WTC11 (cell line): ENCODE measurements at regions not wholly inside any gene's neighbourhood (a gene's known extent, or its start where the extent isn't known, plus 50 kb on each side); places are given as distances from the start of the nearest gene placed in this dataset.

Experiments
- ATAC-seq: fragments of 200-7000 bp; cut with Tn5 transposase; 2 replicates; pipeline ENCODE4 v1.10.0; 2021; ENCODE audit warnings: mild to moderate bottlenecking, moderate library complexity
- CTCF ChIA-PET: fragments of 300-600 bp; sonication (Branson Sonifier 250); formaldehyde crosslinking; loops from one replicate; lab custom pipeline; 2021; ENCODE audit warnings: antibody characterized with exemption; lab: Charles Lee
- POLR2A ChIA-PET: fragments of 350-600 bp; sonication (Branson Sonifier 250); formaldehyde crosslinking; loops from one replicate; lab custom pipeline; 2021; ENCODE audit warnings: antibody characterized with exemption; lab: Charles Lee
- DNase-seq: peaks from one replicate; pipeline ENCODE4 v3.0.0; 2021; ENCODE audit warnings: low spot score
- H3K27ac Mint-ChIP-seq: 2 replicates; pipeline ENCODE4 v1.8.0; 2021; ENCODE audit warnings: mixed read lengths
- H3K27me3 Mint-ChIP-seq: 2 replicates; pipeline ENCODE4 v1.8.0; 2021; ENCODE audit warnings: low read depth, mild to moderate bottlenecking, moderate library complexity, mixed read lengths
- H3K36me3 Mint-ChIP-seq: 2 replicates; pipeline ENCODE4 v1.8.0; 2021; ENCODE audit warnings: mixed read lengths
- H3K4me1 Mint-ChIP-seq: 2 replicates; pipeline ENCODE4 v1.8.0; 2022; ENCODE audit warnings: mixed read lengths
- H3K4me3 Mint-ChIP-seq: 2 replicates; pipeline ENCODE4 v1.8.0; 2021; ENCODE audit warnings: mild to moderate bottlenecking, moderate library complexity, mixed read lengths
- H3K9me3 Mint-ChIP-seq: 2 replicates; pipeline ENCODE4 v1.8.0; 2021; ENCODE audit warnings: mixed read lengths
- ATF6 ChIP-seq: sonication (generic); formaldehyde crosslinking; IDR thresholded peaks from 2 replicates; pipeline ENCODE4 v1.8.1; 2023; ENCODE audit warnings: mild to moderate bottlenecking, missing genetic modification reagents
- CREM ChIP-seq: sonication (generic); formaldehyde crosslinking; IDR thresholded peaks from 2 replicates; pipeline ENCODE4 v1.8.1; 2022; ENCODE audit warnings: mild to moderate bottlenecking, missing genetic modification reagents, moderate library complexity
- E2F4 ChIP-seq: sonication (generic); formaldehyde crosslinking; IDR thresholded peaks from 2 replicates; pipeline ENCODE4 v1.8.1; 2022; ENCODE audit warnings: low read depth, mild to moderate bottlenecking, moderate library complexity, missing genetic modification reagents, borderline replicate concordance
- ELF4 ChIP-seq: sonication (generic); formaldehyde crosslinking; IDR thresholded peaks from 2 replicates; pipeline ENCODE4 v1.8.1; 2022; ENCODE audit warnings: low read depth, mild to moderate bottlenecking, moderate library complexity, missing genetic modification reagents
- ETV6 ChIP-seq: sonication (generic); formaldehyde crosslinking; IDR thresholded peaks from 2 replicates; pipeline ENCODE4 v1.8.1; 2022; ENCODE audit warnings: mild to moderate bottlenecking, missing genetic modification reagents
- GABPB1 ChIP-seq: sonication (generic); formaldehyde crosslinking; IDR thresholded peaks from 2 replicates; pipeline ENCODE4 v1.8.1; 2023; ENCODE audit warnings: mild to moderate bottlenecking, missing genetic modification reagents
- GRHL2 ChIP-seq: fragments of 250-450 bp; sonication (Bioruptor Pico); IDR thresholded peaks from 2 replicates; pipeline ENCODE4 v1.8.0; 2022; ENCODE audit warnings: mild to moderate bottlenecking, moderate library complexity; ENCODE audit not compliant: insufficient replicate concordance, severe bottlenecking
- IRF2 ChIP-seq: sonication (generic); formaldehyde crosslinking; IDR thresholded peaks from 2 replicates; pipeline ENCODE4 v1.8.0; 2022; ENCODE audit warnings: low read depth, missing genetic modification reagents, borderline replicate concordance
- NFE2L1 ChIP-seq: sonication (generic); formaldehyde crosslinking; IDR thresholded peaks from 2 replicates; pipeline ENCODE4 v1.8.1; 2023; ENCODE audit warnings: missing genetic modification reagents
- SMAD3 ChIP-seq: sonication (generic); formaldehyde crosslinking; IDR thresholded peaks from 2 replicates; pipeline ENCODE4 v1.8.0; 2022; ENCODE audit warnings: missing genetic modification reagents, mild to moderate bottlenecking, borderline replicate concordance
- SOX15 ChIP-seq: fragments of 250-450 bp; sonication (Bioruptor Pico); IDR thresholded peaks from 2 replicates; pipeline ENCODE4 v1.9.0; 2021; ENCODE audit warnings: mild to moderate bottlenecking
- TEAD1 ChIP-seq: sonication (generic); formaldehyde crosslinking; IDR thresholded peaks from 2 replicates; pipeline ENCODE4 v1.8.0; 2022; ENCODE audit warnings: mild to moderate bottlenecking, missing genetic modification reagents
- USF2 ChIP-seq: sonication (generic); formaldehyde crosslinking; IDR thresholded peaks from 2 replicates; pipeline ENCODE4 v1.8.1; 2023; ENCODE audit warnings: mild to moderate bottlenecking, missing genetic modification reagents, moderate library complexity
- ZBTB21 ChIP-seq: sonication (generic); formaldehyde crosslinking; IDR thresholded peaks from 2 replicates; pipeline ENCODE4 v1.8.1; 2023; ENCODE audit warnings: mild to moderate bottlenecking, missing genetic modification reagents, borderline replicate concordance
- ZNF396 ChIP-seq: fragments of 250-450 bp; sonication (Bioruptor Pico); IDR thresholded peaks from 2 replicates; pipeline ENCODE4 v1.8.0; 2021; ENCODE audit warnings: mild to moderate bottlenecking, moderate library complexity, borderline replicate concordance
- ZNF425 ChIP-seq: fragments of 250-450 bp; sonication (Bioruptor Pico); conservative IDR thresholded peaks from 2 replicates; pipeline ENCODE4 v1.9.0; 2021; ENCODE audit warnings: mild to moderate bottlenecking
- ZNF532 ChIP-seq: fragments of 250-450 bp; sonication (Bioruptor Pico); IDR thresholded peaks from 2 replicates; pipeline ENCODE4 v1.9.0; 2021; ENCODE audit warnings: mild to moderate bottlenecking, borderline replicate concordance
- ZNF671 ChIP-seq: fragments of 250-450 bp; sonication (Bioruptor Pico); IDR thresholded peaks from 2 replicates; pipeline ENCODE4 v1.8.0; 2021; ENCODE audit warnings: mild to moderate bottlenecking
- TF ChIP-seq, protein P1 (sequence below): sonication (generic); formaldehyde crosslinking; IDR thresholded peaks from 2 replicates; pipeline ENCODE4 v1.8.1; 2022; ENCODE audit warnings: mild to moderate bottlenecking, missing genetic modification reagents, moderate library complexity, borderline replicate concordance
- TF ChIP-seq, protein P2 (sequence below): sonication (generic); formaldehyde crosslinking; conservative IDR thresholded peaks from 2 replicates; pipeline ENCODE4 v1.8.1; 2022; ENCODE audit warnings: mild to moderate bottlenecking, missing genetic modification reagents
- TF ChIP-seq, protein P3 (sequence below): sonication (generic); formaldehyde crosslinking; IDR thresholded peaks from 2 replicates; pipeline ENCODE4 v1.8.0; 2023; ENCODE audit warnings: missing genetic modification reagents, mild to moderate bottlenecking, borderline replicate concordance

DNA sequence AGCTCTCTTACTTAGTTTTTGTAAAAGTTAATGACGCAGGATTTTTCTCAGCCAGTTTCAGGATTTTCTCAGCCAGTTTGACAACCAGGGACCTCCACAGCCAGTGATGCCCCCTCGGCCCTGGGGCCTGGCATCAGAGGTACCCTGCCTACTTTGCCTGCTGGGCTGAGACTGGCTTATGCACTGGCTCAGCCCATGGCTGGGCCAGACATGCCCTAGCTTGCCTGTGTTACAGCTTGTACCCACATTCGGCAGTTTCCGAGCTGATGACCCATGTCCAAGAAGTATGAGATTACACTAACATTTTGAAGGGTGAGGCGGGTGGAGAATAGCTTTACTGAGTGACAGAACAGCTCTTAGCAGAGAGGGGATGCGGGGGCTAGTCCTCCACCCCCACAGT, 406.1 kb upstream of the HSF2 start (continued):
- TF ChIP-seq ZNF425 (CRISPR knock-in tag) (no peak), SOX15 (CRISPR knock-in tag) (no peak), CREM (CRISPR knock-in tag) (no peak), ZNF671 (no peak), ELF4 (no peak), USF2 (no peak), ZNF396 (no peak), IRF2 (no peak)

- no peak overlapping the region for H3K27ac Mint-ChIP-seq
- H3K9me3 Mint-ChIP-seq: peaks cover 10% of the 10 kb centered on the region; the same call in 1 of the 2 replicates
- ChIA-PET POLR2A (no interaction called here), CTCF (no interaction called here)
- H3K4me1 Mint-ChIP-seq: peaks cover 38% of the 10 kb centered on the region
- ATAC-seq (no peak), DNase-seq (no peak)
- H3K27me3 Mint-ChIP-seq: no peaks in the 10 kb centered on the region
- peaks cover 10% of the 10 kb centered on the region; the same call in 1 of the 2 replicates for H3K36me3 Mint-ChIP-seq
- H3K4me3 Mint-ChIP-seq: no peak overlapping the region
- no peak for TF ChIP-seq SOX15 (CRISPR knock-in tag)
- TF ChIP-seq GABPB1 (CRISPR knock-in tag): no peak
- no peak for TF ChIP-seq GRHL2 (CRISPR knock-in tag)
- TF ChIP-seq E2F4 (CRISPR knock-in tag): no peak
- TF ChIP-seq TEAD1 (CRISPR knock-in tag): no peak
- no peak for TF ChIP-seq ETV6 (CRISPR knock-in tag)
- TF ChIP-seq, protein P1, sequence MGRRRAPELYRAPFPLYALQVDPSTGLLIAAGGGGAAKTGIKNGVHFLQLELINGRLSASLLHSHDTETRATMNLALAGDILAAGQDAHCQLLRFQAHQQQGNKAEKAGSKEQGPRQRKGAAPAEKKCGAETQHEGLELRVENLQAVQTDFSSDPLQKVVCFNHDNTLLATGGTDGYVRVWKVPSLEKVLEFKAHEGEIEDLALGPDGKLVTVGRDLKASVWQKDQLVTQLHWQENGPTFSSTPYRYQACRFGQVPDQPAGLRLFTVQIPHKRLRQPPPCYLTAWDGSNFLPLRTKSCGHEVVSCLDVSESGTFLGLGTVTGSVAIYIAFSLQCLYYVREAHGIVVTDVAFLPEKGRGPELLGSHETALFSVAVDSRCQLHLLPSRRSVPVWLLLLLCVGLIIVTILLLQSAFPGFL (CRISPR knock-in tag): no peak
- TF ChIP-seq, protein P2, sequence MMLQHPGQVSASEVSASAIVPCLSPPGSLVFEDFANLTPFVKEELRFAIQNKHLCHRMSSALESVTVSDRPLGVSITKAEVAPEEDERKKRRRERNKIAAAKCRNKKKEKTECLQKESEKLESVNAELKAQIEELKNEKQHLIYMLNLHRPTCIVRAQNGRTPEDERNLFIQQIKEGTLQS (CRISPR knock-in tag): no peak
- TF ChIP-seq ZNF532 (CRISPR knock-in tag): no peak
- no peak for TF ChIP-seq ATF6 (CRISPR knock-in tag)
- TF ChIP-seq, protein P3, sequence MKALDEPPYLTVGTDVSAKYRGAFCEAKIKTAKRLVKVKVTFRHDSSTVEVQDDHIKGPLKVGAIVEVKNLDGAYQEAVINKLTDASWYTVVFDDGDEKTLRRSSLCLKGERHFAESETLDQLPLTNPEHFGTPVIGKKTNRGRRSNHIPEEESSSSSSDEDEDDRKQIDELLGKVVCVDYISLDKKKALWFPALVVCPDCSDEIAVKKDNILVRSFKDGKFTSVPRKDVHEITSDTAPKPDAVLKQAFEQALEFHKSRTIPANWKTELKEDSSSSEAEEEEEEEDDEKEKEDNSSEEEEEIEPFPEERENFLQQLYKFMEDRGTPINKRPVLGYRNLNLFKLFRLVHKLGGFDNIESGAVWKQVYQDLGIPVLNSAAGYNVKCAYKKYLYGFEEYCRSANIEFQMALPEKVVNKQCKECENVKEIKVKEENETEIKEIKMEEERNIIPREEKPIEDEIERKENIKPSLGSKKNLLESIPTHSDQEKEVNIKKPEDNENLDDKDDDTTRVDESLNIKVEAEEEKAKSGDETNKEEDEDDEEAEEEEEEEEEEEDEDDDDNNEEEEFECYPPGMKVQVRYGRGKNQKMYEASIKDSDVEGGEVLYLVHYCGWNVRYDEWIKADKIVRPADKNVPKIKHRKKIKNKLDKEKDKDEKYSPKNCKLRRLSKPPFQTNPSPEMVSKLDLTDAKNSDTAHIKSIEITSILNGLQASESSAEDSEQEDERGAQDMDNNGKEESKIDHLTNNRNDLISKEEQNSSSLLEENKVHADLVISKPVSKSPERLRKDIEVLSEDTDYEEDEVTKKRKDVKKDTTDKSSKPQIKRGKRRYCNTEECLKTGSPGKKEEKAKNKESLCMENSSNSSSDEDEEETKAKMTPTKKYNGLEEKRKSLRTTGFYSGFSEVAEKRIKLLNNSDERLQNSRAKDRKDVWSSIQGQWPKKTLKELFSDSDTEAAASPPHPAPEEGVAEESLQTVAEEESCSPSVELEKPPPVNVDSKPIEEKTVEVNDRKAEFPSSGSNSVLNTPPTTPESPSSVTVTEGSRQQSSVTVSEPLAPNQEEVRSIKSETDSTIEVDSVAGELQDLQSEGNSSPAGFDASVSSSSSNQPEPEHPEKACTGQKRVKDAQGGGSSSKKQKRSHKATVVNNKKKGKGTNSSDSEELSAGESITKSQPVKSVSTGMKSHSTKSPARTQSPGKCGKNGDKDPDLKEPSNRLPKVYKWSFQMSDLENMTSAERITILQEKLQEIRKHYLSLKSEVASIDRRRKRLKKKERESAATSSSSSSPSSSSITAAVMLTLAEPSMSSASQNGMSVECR (CRISPR knock-in tag): no peak
- TF ChIP-seq ZBTB21: no peak
- no peak for TF ChIP-seq NFE2L1 (CRISPR knock-in tag)
- TF ChIP-seq SMAD3 (CRISPR knock-in tag): no peak
- no peak for TF ChIP-seq IRF2
Measured at GRCh38 chr6:121994919-121995318, 404.5 kb upstream of the HSF2 start.
